GM06990 (cell line): ENCODE measurements at regions not wholly inside any gene's neighbourhood (a gene's known extent, or its start where the extent isn't known, plus 50 kb on each side); places are given as distances from the start of the nearest gene placed in this dataset.
"Not testable (repeated sequence)": the region's sequence is repeated elsewhere in the genome, so short reads cannot be mapped to it uniquely, and the experiment has no call there.

Source experiments
- DNase-seq: peaks from one replicate; pipeline ENCODE4 v3.0.0-alpha.2; 2011; ENCODE audit not compliant: insufficient read length; ENCODE audit errors: extremely low read depth
- H3K27me3 ChIP-seq: replicated peaks from 2 replicates; pipeline ENCODE4 v1.6.0; 2011; ENCODE audit warnings: low read length; ENCODE audit not compliant: control insufficient read depth, insufficient read depth
- H3K36me3 ChIP-seq: 2 replicates; pipeline ENCODE4 v1.5.1; 2011; ENCODE audit warnings: low read length; ENCODE audit not compliant: control insufficient read depth, insufficient read depth
- H3K4me3 ChIP-seq: replicated peaks from 2 replicates; pipeline ENCODE4 v1.5.1; 2011; ENCODE audit warnings: low read depth, mild to moderate bottlenecking, control low read depth, low read length
- CTCF ChIP-seq: IDR thresholded peaks from 2 replicates; pipeline ENCODE4 v1.5.1; 2011; ENCODE audit warnings: low read length, control low read depth, mild to moderate bottlenecking, inconsistent platforms; ENCODE audit not compliant: insufficient read depth, poor library complexity, severe bottlenecking

- no peaks in the 10 kb centered on the region for H3K36me3 ChIP-seq
- H3K4me3 ChIP-seq: no peak overlapping the region
- no peak for DNase-seq
- no peak for TF ChIP-seq CTCF
- no peaks in the 10 kb centered on the region; the same call in 1 of the 2 replicates for H3K27me3 ChIP-seq
Measured at GRCh38 chr1:115160728-115161127, 71.4 kb upstream of the TSPAN2 start.

- Histone ChIP-seq H3K4me3 (no peak overlapping the region), H3K36me3 (no peaks in the 10 kb centered on the region), H3K27me3 (no peaks in the 10 kb centered on the region; the same call in 1 of the 2 replicates)
- no peak for TF ChIP-seq CTCF
- no peak for DNase-seq
Measured at GRCh38 chr1:115159958-115160357, 70.7 kb upstream of the TSPAN2 start.

GRCh38 chr1:115158181-115158580 lies 68.9 kb upstream of the TSPAN2 start:
- Histone ChIP-seq H3K36me3 (no peaks in the 10 kb centered on the region), H3K4me3 (no peak overlapping the region), H3K27me3 (no peaks in the 10 kb centered on the region; the same call in 1 of the 2 replicates)
- no peak for DNase-seq
- TF ChIP-seq CTCF: no peak

GRCh38 chr1:115156826-115157468 lies 67.6 kb upstream of the TSPAN2 start:
- no peak for DNase-seq
- no peaks in the 10 kb centered on the region for H3K36me3 ChIP-seq
- TF ChIP-seq CTCF: no peak
- H3K4me3 ChIP-seq: no peak overlapping the region
- H3K27me3 ChIP-seq: no peaks in the 10 kb centered on the region; the same call in 1 of the 2 replicates

- TF ChIP-seq CTCF: no peak
- no peak for DNase-seq
Measured at GRCh38 chr1:115153966-115154557, 64.8 kb upstream of the TSPAN2 start.

GRCh38 chr1:115147928-115148327 lies 58.6 kb upstream of the TSPAN2 start:
- not testable (repeated sequence) for H3K36me3 ChIP-seq, H3K4me3 ChIP-seq, H3K27me3 ChIP-seq, DNase-seq

More at GRCh38 chr1:115153966-115154557, 64.8 kb upstream of the TSPAN2 start:
- Histone ChIP-seq H3K4me3 (no peak overlapping the region), H3K27me3 (no peaks in the 10 kb centered on the region; the same call in 1 of the 2 replicates), H3K36me3 (no peaks in the 10 kb centered on the region)
